OCI-LY1 (cell line): ENCODE measurements at regions not wholly inside any gene's neighbourhood (a gene's known extent, or its start where the extent isn't known, plus 50 kb on each side); places are given as distances from the start of the nearest gene placed in this dataset.

Experiments
- CTCF ChIP-seq: fragments of 200-600 bp; sonication (generic), shearing (Covaris generic); IDR thresholded peaks from 2 replicates; pipeline ENCODE4 v1.5.1; 2017; ENCODE audit warnings: mild to moderate bottlenecking, antibody characterized with exemption, low read length, moderate library complexity, mixed read lengths
- EZH2 ChIP-seq: fragments of 200-600 bp; sonication (generic), shearing (Covaris generic); IDR thresholded peaks from 2 replicates; pipeline ENCODE4 v1.8.0; 2017; ENCODE audit warnings: borderline replicate concordance, mixed run types, mild to moderate bottlenecking, antibody characterized with exemption, low read length, moderate library complexity, mixed read lengths

GRCh38 chr4:148857239-148857972 lies 415.2 kb upstream of the NR3C2 start:
- TF ChIP-seq CTCF (no peak), EZH2 (no peak)
